SK-N-MC (cell line): ENCODE measurements at regions not wholly inside any gene's neighbourhood (a gene's known extent, or its start where the extent isn't known, plus 50 kb on each side); places are given as distances from the start of the nearest gene placed in this dataset.

ENCODE experiments used
- DNase-seq: peaks from one replicate; pipeline ENCODE4 v3.0.0-alpha.2; 2011; ENCODE audit warnings: low read depth, low spot score
- H3K27ac ChIP-seq: fragments of 200-600 bp; sonication (generic); 2 replicates; pipeline ENCODE4 v1.5.1; 2016; ENCODE audit warnings: mixed run types
- H3K36me3 ChIP-seq: fragments of 200-600 bp; sonication (generic); 2 replicates; pipeline ENCODE4 v1.6.1; 2017; ENCODE audit warnings: antibody characterized with exemption, low read length, mixed read lengths; ENCODE audit not compliant: insufficient read depth
- H3K4me3 ChIP-seq: fragments of 200-600 bp; sonication (generic); 2 replicates; pipeline ENCODE4 v1.5.1; 2016
- H3K9ac ChIP-seq: fragments of 200-600 bp; sonication (generic); 2 replicates; pipeline ENCODE4 v1.8.0; 2017; ENCODE audit warnings: mixed run types, mixed read lengths; ENCODE audit not compliant: insufficient read length
- H3K9me3 ChIP-seq: fragments of 200-600 bp; sonication (generic); 2 replicates; pipeline ENCODE4 v1.6.1; 2017; ENCODE audit warnings: low read depth, mild to moderate bottlenecking, antibody characterized with exemption, low read length, moderate library complexity, mixed read lengths
- EZH2 ChIP-seq: fragments of 200-600 bp; sonication (generic); IDR thresholded peaks from one replicate; pipeline ENCODE4 v1.6.1; 2017; ENCODE audit warnings: antibody characterized with exemption
- FOXP2 ChIP-seq: optimal IDR thresholded peaks from 2 replicates; pipeline ENCODE3; 2011; ENCODE audit warnings: mild to moderate bottlenecking, moderate library complexity; ENCODE audit not compliant: insufficient read depth; ENCODE audit errors: extremely low read length, control extremely low read depth
- POLR2AphosphoS5 ChIP-seq: IDR thresholded peaks from 2 replicates; pipeline ENCODE4 v1.6.1; 2012; ENCODE audit warnings: mild to moderate bottlenecking, low read depth, low read length, borderline replicate concordance

DNA sequence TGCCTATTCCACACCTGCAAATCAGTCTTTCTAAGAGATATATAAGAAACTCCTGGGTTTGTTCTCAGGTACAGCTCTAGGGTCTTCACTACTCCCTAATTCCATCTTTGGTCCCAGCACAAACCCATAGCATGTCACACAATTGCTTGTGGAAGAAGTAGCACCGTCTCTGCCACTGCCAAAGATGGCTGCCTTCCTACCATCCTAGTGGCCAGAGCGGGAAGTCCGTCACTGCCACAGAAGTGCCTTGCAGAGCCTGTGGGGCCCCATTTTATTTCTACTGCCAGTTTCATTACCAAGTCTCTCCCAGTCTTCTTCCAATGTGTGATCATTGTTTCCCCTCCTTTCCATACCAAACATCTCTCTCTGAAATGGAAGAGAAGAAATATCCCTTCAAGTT is 107.6 kb downstream of the CD47 start:
- Histone ChIP-seq H3K9ac (no peak overlapping the region), H3K36me3 (no peaks in the 10 kb centered on the region), H3K9me3 (no peaks in the 10 kb centered on the region), H3K27ac (no peak overlapping the region), H3K4me3 (no peak overlapping the region)
- TF ChIP-seq POLR2AphosphoS5 (no peak), EZH2 (no peak), FOXP2 (no peak)
- no peak for DNase-seq

DNA sequence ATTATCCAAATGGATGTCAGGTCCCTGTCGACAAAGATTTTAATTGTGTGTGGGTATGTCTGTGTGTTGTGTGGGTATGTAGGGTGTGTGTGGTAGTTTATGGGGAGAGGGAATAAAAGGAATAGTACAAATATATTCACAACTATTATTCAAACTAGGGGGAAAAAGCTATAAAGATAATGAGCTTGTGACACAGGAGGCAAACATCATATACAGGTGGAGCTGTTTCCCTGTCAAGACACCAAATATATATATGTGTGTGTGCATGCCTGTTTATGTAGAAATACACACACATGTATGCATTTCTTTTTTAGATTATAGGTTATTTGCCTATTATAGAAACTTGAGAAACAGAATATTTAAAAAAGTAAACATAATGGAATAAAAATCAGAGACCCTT is 108.7 kb downstream of the CD47 start:
- TF ChIP-seq FOXP2 (no peak), EZH2 (no peak), POLR2AphosphoS5 (no peak)
- H3K36me3 ChIP-seq = no peaks in the 10 kb centered on the region

DNA sequence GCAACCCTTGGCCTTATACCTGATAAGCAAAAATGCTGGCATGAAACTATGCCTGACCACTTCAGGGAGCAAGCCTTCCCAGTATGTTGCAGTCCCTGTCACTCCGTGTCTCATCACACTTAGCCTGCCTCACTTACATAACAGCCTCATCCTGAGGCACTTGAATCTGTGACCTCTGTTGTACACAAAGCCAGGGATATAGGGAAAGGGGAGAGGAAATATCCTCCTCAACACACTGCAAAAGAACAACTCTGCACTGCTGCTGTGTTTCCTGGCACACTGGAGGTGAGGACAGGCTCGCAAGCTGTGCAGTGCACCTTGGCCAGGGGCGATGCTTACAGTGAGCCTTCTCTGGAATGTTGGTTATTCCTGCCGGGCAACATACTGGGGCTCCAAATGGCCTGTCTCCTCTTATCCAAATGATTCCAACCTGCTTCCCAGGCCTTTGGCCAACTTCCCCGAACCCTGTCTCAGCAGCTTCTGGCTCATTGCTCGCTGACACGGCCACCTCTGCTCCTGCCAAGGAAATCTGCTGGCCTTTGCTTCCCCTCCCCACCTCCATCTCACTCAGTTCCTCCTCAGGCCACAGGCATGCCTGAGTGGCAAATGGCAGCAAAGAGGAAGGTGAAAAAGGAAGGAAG is 109.2 kb downstream of the CD47 start:
- Histone ChIP-seq H3K36me3 (no peaks in the 10 kb centered on the region), H3K27ac (no peak overlapping the region), H3K4me3 (no peak overlapping the region), H3K9ac (no peak overlapping the region), H3K9me3 (no peaks in the 10 kb centered on the region)
- no peak for TF ChIP-seq POLR2AphosphoS5
- no peak for TF ChIP-seq EZH2
- TF ChIP-seq FOXP2 = no peak
- DNase-seq = no peak

More for the DNA sequence above, 108.7 kb downstream of the CD47 start:
- Histone ChIP-seq H3K9me3 (no peaks in the 10 kb centered on the region), H3K27ac (no peak overlapping the region), H3K9ac (no peak overlapping the region), H3K4me3 (no peak overlapping the region)
- DNase-seq = no peak

DNA sequence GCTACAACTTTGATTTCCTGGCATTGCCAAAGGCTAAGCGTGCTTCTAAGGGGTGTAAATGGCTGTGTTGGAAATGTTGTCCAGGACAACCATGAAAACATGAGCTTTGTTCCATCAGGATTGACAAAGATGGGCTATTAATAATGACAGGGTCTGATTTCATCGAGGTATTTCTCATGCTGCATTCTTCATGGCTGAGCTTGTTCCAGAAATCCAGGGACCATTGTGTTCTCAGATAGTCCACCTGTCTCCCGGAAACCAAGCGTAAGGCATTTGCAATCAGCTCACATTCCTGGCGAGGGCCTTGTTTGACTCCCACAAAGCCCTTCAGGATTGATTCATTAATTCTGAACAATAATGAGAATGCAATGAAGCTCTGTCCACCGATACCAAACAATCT is 111.3 kb downstream of the CD47 start:
- DNase-seq = no peak
- no peaks in the 10 kb centered on the region for H3K36me3 ChIP-seq
- H3K9ac ChIP-seq = no peak overlapping the region
- H3K4me3 ChIP-seq = no peak overlapping the region
- no peak for TF ChIP-seq EZH2
- TF ChIP-seq POLR2AphosphoS5 = no peak
- no peak for TF ChIP-seq FOXP2
- H3K9me3 ChIP-seq = no peaks in the 10 kb centered on the region
- H3K27ac ChIP-seq = no peak overlapping the region

DNA sequence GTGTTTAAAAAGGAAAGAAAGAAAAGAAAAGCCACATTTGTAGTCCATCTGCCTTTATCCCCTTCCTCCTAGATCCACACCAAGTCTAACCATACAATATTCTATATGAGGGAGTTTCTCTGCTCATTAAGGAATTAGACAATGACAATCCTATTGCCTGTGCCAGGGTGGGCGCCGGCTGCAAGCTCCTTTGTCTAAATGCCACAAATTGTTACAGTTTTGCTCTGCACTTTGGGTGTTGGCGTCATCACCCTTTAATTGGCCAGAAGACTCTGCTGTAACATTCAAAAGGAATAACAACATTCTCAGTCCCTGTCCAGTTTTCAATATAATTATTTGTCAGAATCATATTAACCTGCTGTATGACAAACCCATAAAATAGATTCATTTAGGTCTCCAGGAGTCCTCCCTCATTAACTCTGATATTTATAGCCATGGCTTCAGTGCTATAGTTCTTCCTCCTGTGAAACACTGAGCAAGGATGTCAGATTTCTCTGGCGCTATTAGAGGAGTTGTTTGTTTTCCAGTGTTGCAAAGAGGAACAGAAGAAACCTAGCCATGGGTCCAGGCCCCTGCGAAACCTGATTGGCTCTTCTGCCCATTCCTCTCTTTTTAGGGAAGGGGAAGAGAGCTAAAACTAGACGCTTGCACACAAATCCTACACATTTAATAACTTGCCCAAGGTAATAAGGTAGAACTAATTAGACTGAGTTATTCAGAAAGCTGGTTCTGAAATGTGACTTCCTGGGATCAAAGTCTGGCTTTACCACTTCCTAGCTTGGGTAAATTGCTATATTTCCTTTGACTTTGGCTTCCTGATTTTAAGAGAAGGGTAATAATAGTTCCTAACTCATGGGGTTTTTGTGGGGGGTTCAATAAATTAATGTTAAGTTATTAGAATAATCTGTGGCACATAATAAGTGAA is 112.4 kb downstream of the CD47 start:
- TF ChIP-seq EZH2 = no peak
- no peak for TF ChIP-seq POLR2AphosphoS5
- TF ChIP-seq FOXP2 = no peak
- no peaks in the 10 kb centered on the region for H3K9me3 ChIP-seq
- H3K9ac ChIP-seq = no peak overlapping the region
- H3K27ac ChIP-seq = no peak overlapping the region
- no peaks in the 10 kb centered on the region for H3K36me3 ChIP-seq
- no peak for DNase-seq
- no peak overlapping the region for H3K4me3 ChIP-seq

DNA sequence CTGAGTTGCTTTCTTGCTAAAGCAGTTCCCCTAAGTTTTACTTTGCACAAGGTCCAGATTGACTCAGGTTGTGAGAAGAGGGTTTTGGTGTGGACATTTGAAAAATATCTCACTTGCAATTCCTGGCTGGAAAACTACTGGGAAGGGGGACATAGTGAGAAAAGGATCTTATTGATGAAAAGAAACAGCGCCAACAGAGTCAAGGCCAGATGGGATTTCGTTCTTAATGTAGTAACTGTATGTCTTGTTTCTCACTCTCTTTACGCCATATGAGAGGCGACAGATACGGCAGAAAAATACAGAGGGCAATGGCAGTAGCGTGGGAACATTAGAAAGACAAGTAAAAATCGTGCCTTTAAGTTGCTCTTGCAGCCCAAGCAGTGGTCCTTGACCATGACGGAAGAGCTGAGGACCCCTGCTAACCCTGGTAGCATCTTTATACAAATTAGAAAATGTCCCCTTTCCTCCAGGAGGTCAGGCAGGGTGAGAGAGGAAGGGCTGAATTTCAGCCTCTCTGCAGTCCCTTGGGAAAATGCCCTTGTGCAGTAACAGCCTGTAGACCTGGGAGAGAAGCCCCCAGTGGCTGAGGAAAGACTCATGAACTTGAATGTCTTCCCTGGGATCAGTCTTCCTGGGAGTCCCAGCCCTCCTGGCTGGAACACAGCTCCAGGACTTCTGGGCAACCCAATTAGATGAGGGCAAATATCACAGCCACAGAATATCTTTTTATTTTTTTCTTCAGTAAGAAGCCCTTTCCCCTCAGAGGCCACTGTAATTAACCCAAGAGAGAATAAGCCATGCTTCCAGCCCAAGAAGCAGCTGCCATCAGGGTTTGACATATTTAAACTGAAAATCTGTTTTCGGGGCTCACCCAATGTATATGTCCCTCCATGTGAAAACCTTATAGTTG is 113.4 kb downstream of the CD47 start:
- DNase-seq = no peak
- H3K9me3 ChIP-seq = no peaks in the 10 kb centered on the region
- H3K9ac ChIP-seq = no peak overlapping the region
- H3K4me3 ChIP-seq = no peak overlapping the region
- H3K36me3 ChIP-seq = no peaks in the 10 kb centered on the region
- H3K27ac ChIP-seq = no peak overlapping the region
- no peak for TF ChIP-seq FOXP2
- TF ChIP-seq EZH2 = no peak
- TF ChIP-seq POLR2AphosphoS5 = no peak

DNA sequence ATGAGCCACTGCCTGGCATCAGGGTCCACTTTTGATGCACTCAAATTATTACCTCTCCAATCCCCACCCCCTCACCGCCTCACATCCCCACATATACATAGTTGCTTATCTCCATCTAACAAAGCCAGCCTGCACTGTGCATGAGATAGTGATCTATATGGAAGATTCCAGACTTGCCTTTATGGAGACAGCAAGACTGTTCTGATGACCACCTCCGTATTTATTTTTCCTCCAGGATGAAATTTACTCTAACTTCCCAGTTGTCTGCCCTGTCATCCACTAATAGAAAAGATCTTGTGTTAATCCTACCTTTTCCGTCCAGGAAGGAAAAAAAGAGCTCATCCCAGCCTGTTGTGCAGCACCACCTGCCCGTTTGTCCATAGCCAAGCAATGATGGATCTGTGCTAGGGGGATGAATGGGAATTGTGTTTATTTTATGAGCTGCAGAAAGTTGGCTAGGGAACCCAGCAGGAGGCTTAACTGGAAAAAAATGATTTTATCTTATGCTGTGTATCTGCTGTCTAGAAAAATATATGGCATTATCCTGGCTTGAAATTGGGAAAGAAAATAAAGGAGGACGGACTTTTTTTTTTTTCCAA is 114.5 kb downstream of the CD47 start:
- Histone ChIP-seq H3K27ac (no peak overlapping the region), H3K9ac (no peak overlapping the region), H3K9me3 (no peaks in the 10 kb centered on the region), H3K36me3 (no peaks in the 10 kb centered on the region), H3K4me3 (no peak overlapping the region)
- TF ChIP-seq EZH2 (no peak), FOXP2 (no peak), POLR2AphosphoS5 (no peak)
- no peak for DNase-seq
